ENCODE measurements at regions not wholly inside any gene's neighbourhood (a gene's known extent, or its start where the extent isn't known, plus 50 kb on each side); places are given as distances from the start of the nearest gene placed in this dataset.

DNA sequence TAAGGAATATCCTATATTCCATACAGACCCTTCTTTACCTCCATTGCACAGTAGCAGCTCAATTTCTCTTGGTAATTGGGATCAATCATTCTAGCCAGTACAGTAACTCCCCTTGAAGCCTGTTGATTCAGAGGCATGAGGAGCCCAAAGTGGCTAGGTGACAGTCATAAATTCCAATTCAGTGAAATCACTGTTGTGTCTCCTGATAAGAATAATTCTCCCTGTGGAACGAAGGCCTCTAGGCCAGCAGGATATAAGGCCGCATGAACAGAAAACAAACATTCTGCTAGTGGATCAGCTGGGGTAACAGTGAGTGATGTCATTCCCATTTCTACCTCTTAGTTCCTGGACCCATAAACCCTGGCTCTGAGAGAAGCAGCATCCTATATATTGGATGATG, 696.3 kb downstream of the NR2F2 start:
- H3K9me3 ChIP-seq (ENCODE audit: control insufficient read depth, insufficient read depth, low read depth, low read length) = no peaks in the 10 kb centered on the region
- no peaks in the 10 kb centered on the region for H3K4me1 ChIP-seq (ENCODE audit: control insufficient read depth, extremely low read depth, insufficient read depth, low read length)
- no peak overlapping the region for H3K4me2 ChIP-seq (ENCODE audit: extremely low read depth, insufficient read depth, low read length)
- H3K79me2 ChIP-seq (ENCODE audit: control insufficient read depth, insufficient read depth, low read length) = no peaks in the 10 kb centered on the region
- no peak overlapping the region for H2AFZ ChIP-seq (ENCODE audit: low read length)
- H3K36me3 ChIP-seq (ENCODE audit: control insufficient read depth, insufficient read depth, low read length) = no peaks in the 10 kb centered on the region
- DNase-seq (ENCODE audit: low read depth in 2 of 2) = peak in 1 of 2 donors; percentile 22
- no peak overlapping the region for H3K4me3 ChIP-seq (replicated peaks in 1 of 4; ENCODE audit: control extremely low read depth in 1 of 4, insufficient read depth in 1 of 4, low read depth in 3 of 4, low read length in 4 of 4)
- no peaks in the 10 kb centered on the region for H3K27me3 ChIP-seq (ENCODE audit: control insufficient read depth, insufficient read depth, low read length)
- H3K9ac ChIP-seq (ENCODE audit: insufficient read depth, low read length) = no peak overlapping the region
- H4K20me1 ChIP-seq (ENCODE audit: control insufficient read depth, extremely low read depth, insufficient read depth, low read length) = no peaks in the 10 kb centered on the region
- H3K27ac ChIP-seq (ENCODE audit: insufficient read depth, low read length) = no peak overlapping the region
- no peak for TF ChIP-seq EZH2 (IDR thresholded peaks at IDR 0.05; ENCODE audit: low read length, missing control alignments)
- TF ChIP-seq, protein P1, sequence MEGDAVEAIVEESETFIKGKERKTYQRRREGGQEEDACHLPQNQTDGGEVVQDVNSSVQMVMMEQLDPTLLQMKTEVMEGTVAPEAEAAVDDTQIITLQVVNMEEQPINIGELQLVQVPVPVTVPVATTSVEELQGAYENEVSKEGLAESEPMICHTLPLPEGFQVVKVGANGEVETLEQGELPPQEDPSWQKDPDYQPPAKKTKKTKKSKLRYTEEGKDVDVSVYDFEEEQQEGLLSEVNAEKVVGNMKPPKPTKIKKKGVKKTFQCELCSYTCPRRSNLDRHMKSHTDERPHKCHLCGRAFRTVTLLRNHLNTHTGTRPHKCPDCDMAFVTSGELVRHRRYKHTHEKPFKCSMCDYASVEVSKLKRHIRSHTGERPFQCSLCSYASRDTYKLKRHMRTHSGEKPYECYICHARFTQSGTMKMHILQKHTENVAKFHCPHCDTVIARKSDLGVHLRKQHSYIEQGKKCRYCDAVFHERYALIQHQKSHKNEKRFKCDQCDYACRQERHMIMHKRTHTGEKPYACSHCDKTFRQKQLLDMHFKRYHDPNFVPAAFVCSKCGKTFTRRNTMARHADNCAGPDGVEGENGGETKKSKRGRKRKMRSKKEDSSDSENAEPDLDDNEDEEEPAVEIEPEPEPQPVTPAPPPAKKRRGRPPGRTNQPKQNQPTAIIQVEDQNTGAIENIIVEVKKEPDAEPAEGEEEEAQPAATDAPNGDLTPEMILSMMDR (conservative IDR thresholded peaks at IDR 0.05 in 1 of 2, IDR thresholded peaks at IDR 0.05 in 1 of 2; ENCODE audit: low read depth in 1 of 2, low read length in 2 of 2) = no peak

DNA sequence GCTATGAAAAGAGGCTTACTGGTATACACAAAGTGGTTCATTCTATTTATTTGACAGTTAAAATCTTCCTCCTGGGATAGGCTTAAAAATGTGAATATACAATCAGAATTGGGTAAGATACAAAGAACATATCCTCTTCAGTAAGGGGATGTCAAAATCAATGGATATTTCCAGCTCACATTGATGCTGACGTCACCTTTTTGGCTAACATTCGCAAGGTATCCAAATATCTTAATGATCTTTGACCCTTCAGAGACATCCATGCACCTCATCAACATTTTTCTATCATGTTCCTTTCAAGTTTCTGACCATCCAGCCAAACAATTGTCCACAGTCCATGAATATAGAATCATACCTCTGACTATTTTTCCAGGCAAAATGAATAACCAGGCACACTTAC, 697.3 kb downstream of the NR2F2 start:
- Histone ChIP-seq H3K9ac (ENCODE audit: insufficient read depth, low read length) (no peak overlapping the region), H3K4me1 (ENCODE audit: control insufficient read depth, extremely low read depth, insufficient read depth, low read length) (no peaks in the 10 kb centered on the region), H3K79me2 (ENCODE audit: control insufficient read depth, insufficient read depth, low read length) (no peaks in the 10 kb centered on the region), H3K36me3 (ENCODE audit: control insufficient read depth, insufficient read depth, low read length) (no peaks in the 10 kb centered on the region), H3K4me2 (ENCODE audit: extremely low read depth, insufficient read depth, low read length) (no peak overlapping the region), H3K9me3 (ENCODE audit: control insufficient read depth, insufficient read depth, low read depth, low read length) (no peaks in the 10 kb centered on the region), H3K27ac (ENCODE audit: insufficient read depth, low read length) (no peak overlapping the region), H4K20me1 (ENCODE audit: control insufficient read depth, extremely low read depth, insufficient read depth, low read length) (no peaks in the 10 kb centered on the region), H3K4me3 (replicated peaks in 1 of 4; ENCODE audit: control extremely low read depth in 1 of 4, insufficient read depth in 1 of 4, low read depth in 3 of 4, low read length in 4 of 4) (no peak overlapping the region), H2AFZ (ENCODE audit: low read length) (no peak overlapping the region), H3K27me3 (ENCODE audit: control insufficient read depth, insufficient read depth, low read length) (no peaks in the 10 kb centered on the region)
- DNase-seq (ENCODE audit: low read depth in 2 of 2) = no peak
- TF ChIP-seq, protein P1 (conservative IDR thresholded peaks at IDR 0.05 in 1 of 2, IDR thresholded peaks at IDR 0.05 in 1 of 2; ENCODE audit: low read depth in 1 of 2, low read length in 2 of 2) = no peak
- no peak for TF ChIP-seq EZH2 (IDR thresholded peaks at IDR 0.05; ENCODE audit: low read length, missing control alignments)

DNA sequence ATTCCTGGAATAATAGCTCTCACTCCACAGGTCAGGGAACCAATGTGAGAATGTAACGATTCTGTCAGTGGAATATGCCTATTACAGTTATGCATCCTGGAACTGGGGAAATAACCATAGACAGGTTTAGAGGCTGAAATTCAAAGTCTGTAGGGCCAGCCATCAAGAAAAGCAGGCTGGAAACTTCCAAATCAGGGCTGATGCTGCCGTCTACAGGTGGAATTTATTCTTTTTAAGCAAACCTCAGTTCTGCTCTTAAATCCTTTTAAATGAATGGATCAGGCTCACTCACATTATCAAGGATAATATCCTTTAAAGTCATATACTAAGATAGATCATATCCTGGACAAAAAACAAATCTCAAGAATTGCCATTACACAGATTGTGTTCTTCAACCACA, 699.8 kb downstream of the NR2F2 start:
- H3K27ac ChIP-seq (ENCODE audit: insufficient read depth, low read length) = no peak overlapping the region
- H2AFZ ChIP-seq (ENCODE audit: low read length) = no peak overlapping the region
- H3K79me2 ChIP-seq (ENCODE audit: control insufficient read depth, insufficient read depth, low read length) = no peaks in the 10 kb centered on the region
- H3K4me1 ChIP-seq (ENCODE audit: control insufficient read depth, extremely low read depth, insufficient read depth, low read length) = no peaks in the 10 kb centered on the region
- H3K9me3 ChIP-seq (ENCODE audit: control insufficient read depth, insufficient read depth, low read depth, low read length) = no peaks in the 10 kb centered on the region
- no peak overlapping the region for H3K9ac ChIP-seq (ENCODE audit: insufficient read depth, low read length)
- TF ChIP-seq, protein P1 (conservative IDR thresholded peaks at IDR 0.05 in 1 of 2, IDR thresholded peaks at IDR 0.05 in 1 of 2; ENCODE audit: low read depth in 1 of 2, low read length in 2 of 2) = no peak
- no peak for TF ChIP-seq EZH2 (IDR thresholded peaks at IDR 0.05; ENCODE audit: low read length, missing control alignments)
- H4K20me1 ChIP-seq (ENCODE audit: control insufficient read depth, extremely low read depth, insufficient read depth, low read length) = no peaks in the 10 kb centered on the region
- H3K4me3 ChIP-seq (replicated peaks in 1 of 4; ENCODE audit: control extremely low read depth in 1 of 4, insufficient read depth in 1 of 4, low read depth in 3 of 4, low read length in 4 of 4) = no peak overlapping the region
- no peaks in the 10 kb centered on the region for H3K36me3 ChIP-seq (ENCODE audit: control insufficient read depth, insufficient read depth, low read length)
- no peaks in the 10 kb centered on the region for H3K27me3 ChIP-seq (ENCODE audit: control insufficient read depth, insufficient read depth, low read length)
- H3K4me2 ChIP-seq (ENCODE audit: extremely low read depth, insufficient read depth, low read length) = no peak overlapping the region
- no peak for DNase-seq (ENCODE audit: low read depth in 2 of 2)

Measured in fibroblast of lung (primary cell).